ENCODE measurements at regions not wholly inside any gene's neighbourhood (a gene's known extent, or its start where the extent isn't known, plus 50 kb on each side); places are given as distances from the start of the nearest gene placed in this dataset.

DNA sequence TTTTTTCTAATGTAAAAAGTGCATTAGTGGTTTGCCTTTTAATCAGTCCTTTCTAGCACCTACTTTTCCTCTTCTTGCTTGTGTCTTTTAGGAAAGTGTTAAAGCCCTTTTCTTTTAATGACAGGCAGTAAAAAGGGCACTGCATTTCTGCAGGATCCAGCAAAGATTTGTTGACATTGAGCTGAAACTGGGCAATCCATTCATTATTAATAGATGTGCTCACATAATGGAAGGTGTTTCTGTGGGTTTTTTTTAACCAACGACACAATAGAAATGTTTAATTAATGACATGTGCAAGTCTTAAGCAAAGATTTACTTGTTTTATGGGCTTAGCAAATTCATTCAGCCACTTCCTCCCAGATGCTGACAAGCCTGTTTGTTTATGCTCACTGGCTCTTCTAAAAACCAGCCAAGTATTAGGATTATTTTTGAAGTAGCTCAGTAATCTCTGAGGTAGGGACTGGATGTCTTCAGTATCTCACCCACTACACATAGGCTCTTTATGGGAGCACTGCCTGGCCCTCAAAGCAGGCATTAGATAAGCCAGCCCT lies 1201.1 kb downstream of the SORCS1 start:
- Histone ChIP-seq H3K9me3 (ENCODE audit: low read length) (no peaks in the 10 kb centered on the region), H3K4me2 (ENCODE audit: low read length) (no peak overlapping the region), H3K9me2 (ENCODE audit: insufficient read depth, low read length) (no peaks in the 10 kb centered on the region), H3K79me2 (ENCODE audit: insufficient read depth, low read depth, low read length) (no peaks in the 10 kb centered on the region), H4K20me1 (ENCODE audit: insufficient read depth, low read length) (no peaks in the 10 kb centered on the region), H3K4me1 (ENCODE audit: insufficient read depth, low read length, poor library complexity, severe bottlenecking) (no peaks in the 10 kb centered on the region), H3K36me3 (ENCODE audit: insufficient read depth, low read length) (no peaks in the 10 kb centered on the region), H3K27ac (ENCODE audit: low read depth, low read length, poor library complexity, severe bottlenecking) (no peak overlapping the region), H2AFZ (ENCODE audit: low read length) (no peak overlapping the region), H3K4me3 (ENCODE audit: low read depth, low read length, poor library complexity, severe bottlenecking) (no peak overlapping the region)
- TF ChIP-seq, protein P1, sequence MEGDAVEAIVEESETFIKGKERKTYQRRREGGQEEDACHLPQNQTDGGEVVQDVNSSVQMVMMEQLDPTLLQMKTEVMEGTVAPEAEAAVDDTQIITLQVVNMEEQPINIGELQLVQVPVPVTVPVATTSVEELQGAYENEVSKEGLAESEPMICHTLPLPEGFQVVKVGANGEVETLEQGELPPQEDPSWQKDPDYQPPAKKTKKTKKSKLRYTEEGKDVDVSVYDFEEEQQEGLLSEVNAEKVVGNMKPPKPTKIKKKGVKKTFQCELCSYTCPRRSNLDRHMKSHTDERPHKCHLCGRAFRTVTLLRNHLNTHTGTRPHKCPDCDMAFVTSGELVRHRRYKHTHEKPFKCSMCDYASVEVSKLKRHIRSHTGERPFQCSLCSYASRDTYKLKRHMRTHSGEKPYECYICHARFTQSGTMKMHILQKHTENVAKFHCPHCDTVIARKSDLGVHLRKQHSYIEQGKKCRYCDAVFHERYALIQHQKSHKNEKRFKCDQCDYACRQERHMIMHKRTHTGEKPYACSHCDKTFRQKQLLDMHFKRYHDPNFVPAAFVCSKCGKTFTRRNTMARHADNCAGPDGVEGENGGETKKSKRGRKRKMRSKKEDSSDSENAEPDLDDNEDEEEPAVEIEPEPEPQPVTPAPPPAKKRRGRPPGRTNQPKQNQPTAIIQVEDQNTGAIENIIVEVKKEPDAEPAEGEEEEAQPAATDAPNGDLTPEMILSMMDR (conservative IDR thresholded peaks at IDR 0.05; ENCODE audit: low read length) = no peak
- no peak for TF ChIP-seq EZH2phosphoT487 (IDR thresholded peaks at IDR 0.05; ENCODE audit: borderline replicate concordance, low read depth, low read length)
- POLR2A ChIA-PET = no interaction called here
- CTCF ChIA-PET (ENCODE audit: unreplicated experiment) = no interaction called here
- no peak for DNase-seq (ENCODE audit: low spot score)
- BruUV-seq (replicated peaks) = no TSS peak
- intact Hi-C loops (cut with micrococcal nuclease; ENCODE audit: unreplicated experiment) = no loop called here

DNA sequence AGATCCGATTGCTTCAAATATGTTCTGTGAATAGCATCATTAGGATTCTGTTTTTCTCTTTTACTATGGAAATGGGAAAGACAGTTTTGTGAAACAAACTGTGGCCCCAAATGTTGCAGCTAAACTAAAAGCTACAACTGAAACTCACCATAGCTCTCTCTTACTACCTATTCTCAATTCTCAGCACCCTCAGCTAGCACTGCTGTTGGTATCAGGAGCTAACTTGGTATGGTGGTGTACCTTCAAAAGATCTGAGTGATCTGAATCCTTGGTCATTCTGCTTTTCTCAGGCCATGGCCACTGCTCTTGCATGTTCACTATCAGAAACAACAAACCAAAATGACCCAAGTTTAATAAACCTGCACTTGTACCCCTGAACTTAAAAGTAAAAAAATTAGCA lies 1208.0 kb downstream of the SORCS1 start:
- BruUV-seq (replicated peaks) = no TSS peak

DNA sequence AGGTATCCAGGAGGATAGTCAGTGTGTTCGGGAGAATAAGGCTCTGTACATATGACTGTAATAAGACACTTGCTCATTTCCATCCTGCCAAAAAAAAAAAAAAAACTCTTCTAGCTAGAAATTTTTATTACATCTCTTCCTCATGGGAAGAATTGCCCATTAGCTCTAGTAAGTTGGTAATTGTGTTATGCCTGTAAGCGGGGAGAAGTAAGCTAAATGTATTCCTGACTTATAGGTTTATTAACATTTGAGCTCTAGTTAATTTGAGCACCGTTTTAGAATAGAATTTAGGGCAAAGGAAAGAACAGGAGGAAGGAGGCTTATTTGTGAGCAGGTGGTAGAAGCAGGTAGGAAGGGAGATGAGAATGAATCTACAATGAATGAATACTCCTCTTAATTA lies 1210.6 kb downstream of the SORCS1 start:
- Histone ChIP-seq H3K4me3 (ENCODE audit: low read depth, low read length, poor library complexity, severe bottlenecking) (no peak overlapping the region), H3K4me2 (ENCODE audit: low read length) (no peak overlapping the region), H3K27ac (ENCODE audit: low read depth, low read length, poor library complexity, severe bottlenecking) (no peak overlapping the region), H3K79me2 (ENCODE audit: insufficient read depth, low read depth, low read length) (no peaks in the 10 kb centered on the region), H2AFZ (ENCODE audit: low read length) (no peak overlapping the region), H3K36me3 (ENCODE audit: insufficient read depth, low read length) (no peaks in the 10 kb centered on the region), H3K9me3 (ENCODE audit: low read length) (no peaks in the 10 kb centered on the region), H4K20me1 (ENCODE audit: insufficient read depth, low read length) (no peaks in the 10 kb centered on the region), H3K4me1 (ENCODE audit: insufficient read depth, low read length, poor library complexity, severe bottlenecking) (peaks cover 6% of the 10 kb centered on the region), H3K9me2 (ENCODE audit: insufficient read depth, low read length) (no peaks in the 10 kb centered on the region)
- ChIA-PET CTCF (ENCODE audit: unreplicated experiment) (no interaction called here), POLR2A (interaction anchor here (0.7 to 1.0 kb wide), 2 partner anchors 18 to 181 kb away, joined by 3 to 5 read pairs; no protein-coding TSS in a partner anchor)
- no peak for TF ChIP-seq EZH2phosphoT487 (IDR thresholded peaks at IDR 0.05; ENCODE audit: borderline replicate concordance, low read depth, low read length)
- TF ChIP-seq, protein P1 (conservative IDR thresholded peaks at IDR 0.05; ENCODE audit: low read length) = no peak
- BruUV-seq (replicated peaks) = no TSS peak
- intact Hi-C loops (cut with micrococcal nuclease; ENCODE audit: unreplicated experiment) = no loop called here
- DNase-seq (ENCODE audit: low spot score) = no peak

More for the DNA sequence above, 1208.0 kb downstream of the SORCS1 start:
- no peaks in the 10 kb centered on the region for H3K36me3 ChIP-seq (ENCODE audit: insufficient read depth, low read length)
- H2AFZ ChIP-seq (ENCODE audit: low read length) = no peak overlapping the region
- no peaks in the 10 kb centered on the region for H4K20me1 ChIP-seq (ENCODE audit: insufficient read depth, low read length)
- H3K27ac ChIP-seq (ENCODE audit: low read depth, low read length, poor library complexity, severe bottlenecking) = no peak overlapping the region
- peaks cover 6% of the 10 kb centered on the region for H3K4me1 ChIP-seq (ENCODE audit: insufficient read depth, low read length, poor library complexity, severe bottlenecking)
- CTCF ChIA-PET (ENCODE audit: unreplicated experiment) = no interaction called here
- POLR2A ChIA-PET = interaction anchor here (1.1 to 1.5 kb wide), 2 partner anchors 15 to 24 kb away, joined by 3 read pairs; no protein-coding TSS in a partner anchor
- H3K9me3 ChIP-seq (ENCODE audit: low read length) = no peaks in the 10 kb centered on the region
- intact Hi-C loops (cut with micrococcal nuclease; ENCODE audit: unreplicated experiment) = no loop called here
- H3K9me2 ChIP-seq (ENCODE audit: insufficient read depth, low read length) = no peaks in the 10 kb centered on the region
- TF ChIP-seq EZH2phosphoT487 (IDR thresholded peaks at IDR 0.05; ENCODE audit: borderline replicate concordance, low read depth, low read length) = no peak
- TF ChIP-seq, protein P1 (conservative IDR thresholded peaks at IDR 0.05; ENCODE audit: low read length) = no peak
- H3K4me2 ChIP-seq (ENCODE audit: low read length) = no peak overlapping the region
- no peak overlapping the region for H3K4me3 ChIP-seq (ENCODE audit: low read depth, low read length, poor library complexity, severe bottlenecking)
- H3K79me2 ChIP-seq (ENCODE audit: insufficient read depth, low read depth, low read length) = no peaks in the 10 kb centered on the region
- no peak for DNase-seq (ENCODE audit: low spot score)
